H9 (cell line): ENCODE measurements at regions not wholly inside any gene's neighbourhood (a gene's known extent, or its start where the extent isn't known, plus 50 kb on each side); places are given as distances from the start of the nearest gene placed in this dataset.

Source experiments
- DNase-seq: peaks from one replicate; pipeline ENCODE4 v3.0.0-alpha.2; 2017
- H2AFZ ChIP-seq: one replicate; pipeline ENCODE4 v1.6.1; 2013; ENCODE audit warnings: mild to moderate bottlenecking, low read length, control low read depth, moderate library complexity
- H2AK5ac ChIP-seq: 2 replicates; pipeline ENCODE4 v1.6.1; 2013; ENCODE audit warnings: low read length, control low read depth, mixed read lengths; ENCODE audit not compliant: insufficient read length
- H2BK120ac ChIP-seq: one replicate; pipeline ENCODE4 v1.6.1; 2013; ENCODE audit warnings: low read depth, mild to moderate bottlenecking, low read length, control low read depth, inconsistent platforms; ENCODE audit not compliant: poor library complexity, severe bottlenecking
- H2BK12ac ChIP-seq: 2 replicates; pipeline ENCODE4 v1.6.1; 2013; ENCODE audit warnings: low read length, control low read depth, mixed read lengths, low read depth; ENCODE audit not compliant: insufficient read length
- H2BK15ac ChIP-seq: 2 replicates; pipeline ENCODE4 v1.6.1; 2013; ENCODE audit warnings: low read depth, low read length, control low read depth
- H2BK20ac ChIP-seq: one replicate; pipeline ENCODE4 v1.6.1; 2013; ENCODE audit warnings: low read depth, mild to moderate bottlenecking, low read length, control low read depth, inconsistent platforms; ENCODE audit not compliant: poor library complexity, severe bottlenecking
- H2BK5ac ChIP-seq: 2 replicates; pipeline ENCODE4 v1.6.1; 2013; ENCODE audit warnings: low read length, control low read depth, mixed read lengths; ENCODE audit not compliant: insufficient read length
- H3K14ac ChIP-seq: 2 replicates; pipeline ENCODE4 v1.6.1; 2013; ENCODE audit warnings: low read length, control low read depth; ENCODE audit not compliant: insufficient read depth
- H3K18ac ChIP-seq: 2 replicates; pipeline ENCODE4 v1.6.1; 2013; ENCODE audit warnings: low read depth, mild to moderate bottlenecking, mixed read lengths, low read length, control low read depth; ENCODE audit not compliant: insufficient read length
- H3K23ac ChIP-seq: 2 replicates; pipeline ENCODE4 v1.6.1; 2013; ENCODE audit warnings: low read length, control low read depth, mixed read lengths, low read depth; ENCODE audit not compliant: insufficient read length
- H3K23me2 ChIP-seq: 2 replicates; pipeline ENCODE4 v1.6.1; 2013; ENCODE audit warnings: low read depth, mild to moderate bottlenecking, mixed read lengths, low read length, control low read depth; ENCODE audit not compliant: insufficient read length, poor library complexity, severe bottlenecking
- H3K27ac ChIP-seq: 2 replicates; pipeline ENCODE4 v1.5.1; 2013; ENCODE audit warnings: low read length, control low read depth, mixed read lengths, low read depth; ENCODE audit not compliant: insufficient read length
- H3K27me3 ChIP-seq: 2 replicates; pipeline ENCODE4 v1.6.1; 2013; ENCODE audit warnings: low read length, control low read depth, inconsistent platforms; ENCODE audit not compliant: insufficient read depth
- H3K4ac ChIP-seq: 2 replicates; pipeline ENCODE4 v1.6.1; 2013; ENCODE audit warnings: low read depth, mild to moderate bottlenecking, control low read depth, inconsistent platforms, low read length, moderate library complexity
- H3K4me1 ChIP-seq: 2 replicates; pipeline ENCODE4 v1.6.1; 2013; ENCODE audit warnings: low read length, control low read depth, inconsistent platforms; ENCODE audit not compliant: insufficient read depth
- H3K4me2 ChIP-seq: 2 replicates; pipeline ENCODE4 v1.6.1; 2013; ENCODE audit warnings: low read length, control low read depth, mixed read lengths; ENCODE audit not compliant: insufficient read length, insufficient read depth
- H3K56ac ChIP-seq: 2 replicates; pipeline ENCODE4 v1.6.1; 2013; ENCODE audit warnings: low read depth, mild to moderate bottlenecking, mixed read lengths, low read length, control low read depth; ENCODE audit not compliant: insufficient read length
- H3K79me1 ChIP-seq: 2 replicates; pipeline ENCODE4 v1.6.1; 2013; ENCODE audit warnings: low read depth, mild to moderate bottlenecking, moderate library complexity, low read length, control low read depth, inconsistent platforms; ENCODE audit not compliant: insufficient read depth, poor library complexity, severe bottlenecking
- H3K79me2 ChIP-seq: 2 replicates; pipeline ENCODE4 v1.6.1; 2013; ENCODE audit warnings: low read length, control low read depth, inconsistent platforms; ENCODE audit not compliant: insufficient read depth
- H3K9ac ChIP-seq: 2 replicates; pipeline ENCODE4 v1.6.1; 2013; ENCODE audit warnings: low read length, control low read depth, mixed read lengths; ENCODE audit not compliant: insufficient read length; ENCODE audit errors: extremely low read depth
- H3K9me3 ChIP-seq: one replicate; pipeline ENCODE4 v1.6.1; 2013; ENCODE audit warnings: low read depth, low read length, inconsistent platforms; ENCODE audit not compliant: control insufficient read depth
- H3T11ph ChIP-seq: one replicate; pipeline ENCODE4 v1.6.1; 2013; ENCODE audit warnings: mild to moderate bottlenecking, low read length, control low read depth, inconsistent platforms
- H4K20me1 ChIP-seq: one replicate; pipeline ENCODE4 v1.6.1; 2013; ENCODE audit not compliant: control insufficient read depth, insufficient read length, insufficient read depth
- H4K5ac ChIP-seq: 2 replicates; pipeline ENCODE4 v1.6.1; 2013; ENCODE audit warnings: low read depth, mild to moderate bottlenecking, mixed read lengths, low read length, control low read depth; ENCODE audit not compliant: insufficient read length
- H4K8ac ChIP-seq: replicated peaks from 2 replicates; pipeline ENCODE4 v1.6.1; 2013; ENCODE audit warnings: low read length, control low read depth, mixed read lengths, low read depth; ENCODE audit not compliant: insufficient read length
- H4K91ac ChIP-seq: 2 replicates; pipeline ENCODE4 v1.6.1; 2013; ENCODE audit warnings: low read depth, mild to moderate bottlenecking, moderate library complexity, mixed read lengths, low read length, control low read depth; ENCODE audit not compliant: insufficient read length
- H3K27ac Mint-ChIP-seq, 3 experiments: 2 replicates in 2 of 3; 3 replicates in 1 of 3; pipeline ENCODE4 v1.8.0; 2020 to 2021; ENCODE audit warnings: mixed read lengths in 3 of 3, mild to moderate bottlenecking in 1 of 3, moderate library complexity in 1 of 3
- H3K27me3 Mint-ChIP-seq: 2 replicates; pipeline ENCODE4 v1.8.0; 2021; ENCODE audit warnings: low read depth, mild to moderate bottlenecking, moderate library complexity, mixed read lengths
- H3K36me3 Mint-ChIP-seq, 3 experiments: 2 replicates in 2 of 3; 3 replicates in 1 of 3; pipeline ENCODE4 v1.8.0; 2020 to 2021; ENCODE audit warnings: low read depth in 3 of 3, mixed read lengths in 3 of 3; ENCODE audit not compliant: insufficient read depth in 1 of 3
- H3K4me1 Mint-ChIP-seq, 2 experiments: 2 replicates each; pipeline ENCODE4 v1.8.0; 2020; ENCODE audit warnings: mixed read lengths in 2 of 2
- H3K4me3 Mint-ChIP-seq, 2 experiments: 2 replicates in 1 of 2; 3 replicates in 1 of 2; pipeline ENCODE4 v1.8.0; 2020 to 2021; ENCODE audit warnings: mild to moderate bottlenecking in 2 of 2, mixed read lengths in 2 of 2, moderate library complexity in 1 of 2
- H3K9me3 Mint-ChIP-seq, 2 experiments: 2 replicates in 1 of 2; 3 replicates in 1 of 2; pipeline ENCODE4 v1.8.0; 2020; ENCODE audit warnings: mild to moderate bottlenecking in 2 of 2, mixed read lengths in 2 of 2, moderate library complexity in 1 of 2
- WGBS: extraction: QIAGEN DNeasy Blood & Tissue Kit; methylation state at CpG from one replicate; pipeline ENCODE4 v1.1.7; 2013; ENCODE audit warnings: missing lambda C conversion rate, low lambda C conversion rate, mixed read lengths; ENCODE audit not compliant: insufficient read length; ENCODE audit errors: extremely low coverage; 5-methylcytosine and 5-hydroxymethylcytosine counted together
- TF ChIP-seq, protein P1 (sequence below): fragments of 200-600 bp; sonication (generic); conservative IDR thresholded peaks from 3 replicates; pipeline ENCODE4 v1.8.0; 2021; ENCODE audit warnings: antibody characterized with exemption, mild to moderate bottlenecking

DNA sequence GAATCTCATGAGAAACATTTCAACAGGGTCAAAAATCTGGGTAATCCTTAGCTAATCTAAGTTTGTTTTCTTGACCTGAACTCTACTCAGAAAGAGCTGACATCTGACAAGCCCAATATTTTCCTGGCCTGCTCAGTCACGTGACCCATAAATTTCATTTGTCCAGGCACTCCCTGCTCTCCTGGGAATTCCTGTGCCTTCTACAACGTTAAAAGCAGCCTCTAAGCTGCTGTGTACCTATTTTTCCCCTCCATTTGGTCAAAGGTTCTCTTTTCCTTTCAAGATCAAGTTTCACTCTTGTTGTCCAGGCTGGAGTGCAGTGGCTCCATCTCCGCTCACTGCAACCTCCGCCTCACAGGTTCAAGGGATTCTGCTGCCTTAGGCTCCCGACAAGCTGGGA is 148.8 kb upstream of the ABCA1 start:
- Histone ChIP-seq H3T11ph (no peak overlapping the region), H3K9me3 (no peaks in the 10 kb centered on the region), H3K23ac (no peak overlapping the region), H3K79me2 (no peaks in the 10 kb centered on the region), H2AFZ (no peak overlapping the region), H3K18ac (no peak overlapping the region), H3K9ac (no peak overlapping the region), H3K4me1 (no peaks in the 10 kb centered on the region), H2BK5ac (no peak overlapping the region), H4K20me1 (no peaks in the 10 kb centered on the region), H2BK120ac (no peak overlapping the region), H3K4ac (no peak overlapping the region), H3K27ac (no peak overlapping the region), H4K91ac (no peak overlapping the region), H2BK12ac (no peak overlapping the region), H3K56ac (no peak overlapping the region), H2BK20ac (no peak overlapping the region), H2BK15ac (no peak overlapping the region), H3K4me2 (no peak overlapping the region), H4K8ac (no peak overlapping the region), H4K5ac (no peak overlapping the region), H3K23me2 (no peaks in the 10 kb centered on the region), H2AK5ac (no peak overlapping the region), H3K79me1 (no peaks in the 10 kb centered on the region), H3K14ac (no peak overlapping the region), H3K27me3 (no peaks in the 10 kb centered on the region)
- DNase-seq = no peak
- H3K4me3 Mint-ChIP-seq = no peak overlapping the region
- peaks cover 6% of the 10 kb centered on the region in 2 experiments for H3K4me1 Mint-ChIP-seq
- WGBS = no CpG with 5 or more reads among the region's 5 CpGs
- TF ChIP-seq, protein P1, sequence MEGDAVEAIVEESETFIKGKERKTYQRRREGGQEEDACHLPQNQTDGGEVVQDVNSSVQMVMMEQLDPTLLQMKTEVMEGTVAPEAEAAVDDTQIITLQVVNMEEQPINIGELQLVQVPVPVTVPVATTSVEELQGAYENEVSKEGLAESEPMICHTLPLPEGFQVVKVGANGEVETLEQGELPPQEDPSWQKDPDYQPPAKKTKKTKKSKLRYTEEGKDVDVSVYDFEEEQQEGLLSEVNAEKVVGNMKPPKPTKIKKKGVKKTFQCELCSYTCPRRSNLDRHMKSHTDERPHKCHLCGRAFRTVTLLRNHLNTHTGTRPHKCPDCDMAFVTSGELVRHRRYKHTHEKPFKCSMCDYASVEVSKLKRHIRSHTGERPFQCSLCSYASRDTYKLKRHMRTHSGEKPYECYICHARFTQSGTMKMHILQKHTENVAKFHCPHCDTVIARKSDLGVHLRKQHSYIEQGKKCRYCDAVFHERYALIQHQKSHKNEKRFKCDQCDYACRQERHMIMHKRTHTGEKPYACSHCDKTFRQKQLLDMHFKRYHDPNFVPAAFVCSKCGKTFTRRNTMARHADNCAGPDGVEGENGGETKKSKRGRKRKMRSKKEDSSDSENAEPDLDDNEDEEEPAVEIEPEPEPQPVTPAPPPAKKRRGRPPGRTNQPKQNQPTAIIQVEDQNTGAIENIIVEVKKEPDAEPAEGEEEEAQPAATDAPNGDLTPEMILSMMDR = no peak
- no peaks in the 10 kb centered on the region for H3K36me3 Mint-ChIP-seq
- H3K9me3 Mint-ChIP-seq = no peaks in the 10 kb centered on the region; a peak in 1 of 5 replicates
- no peaks in the 10 kb centered on the region for H3K27me3 Mint-ChIP-seq
- peak overlapping the region in 1 of 3 experiments; percentile 85; a peak in 1 of 7 replicates for H3K27ac Mint-ChIP-seq
